ENCODE measurements at regions not wholly inside any gene's neighbourhood (a gene's known extent, or its start where the extent isn't known, plus 50 kb on each side); places are given as distances from the start of the nearest gene placed in this dataset.

GRCh38 chr5:28408186-28408585, 1369.8 kb upstream of the CDH9 start:
- Histone ChIP-seq H2AFZ (ENCODE audit: low read length) (no peak overlapping the region), H3K4me2 (ENCODE audit: insufficient read depth, low read length) (no peak overlapping the region), H3K27me3 (ENCODE audit: insufficient read depth, low read length) (no peaks in the 10 kb centered on the region), H4K20me1 (ENCODE audit: insufficient read depth, low read length) (no peaks in the 10 kb centered on the region), H3K36me3 (ENCODE audit: insufficient read depth, low read length) (no peaks in the 10 kb centered on the region), H3K9me3 (ENCODE audit: low read depth, low read length) (no peaks in the 10 kb centered on the region), H3K79me2 (ENCODE audit: insufficient read depth, low read length) (no peaks in the 10 kb centered on the region), H3K4me3 (ENCODE audit: insufficient read depth, low read length) (no peak overlapping the region), H3K4me1 (ENCODE audit: insufficient read depth, low read length) (no peaks in the 10 kb centered on the region), H3K27ac (ENCODE audit: low read depth, low read length) (no peak overlapping the region)
- no peak for DNase-seq (ENCODE audit: insufficient read length, low spot score, missing footprints)
- no peak for TF ChIP-seq CTCF (IDR thresholded peaks at IDR 0.05; ENCODE audit: extremely low read depth, low read depth, low read length)

GRCh38 chr5:28404363-28405071, 1366.1 kb upstream of the CDH9 start:
- no peak overlapping the region for H3K4me2 ChIP-seq (ENCODE audit: insufficient read depth, low read length)
- no peaks in the 10 kb centered on the region for H3K79me2 ChIP-seq (ENCODE audit: insufficient read depth, low read length)
- H3K9me3 ChIP-seq (ENCODE audit: low read depth, low read length): no peaks in the 10 kb centered on the region
- no peaks in the 10 kb centered on the region for H3K27me3 ChIP-seq (ENCODE audit: insufficient read depth, low read length)
- H3K4me1 ChIP-seq (ENCODE audit: insufficient read depth, low read length): no peaks in the 10 kb centered on the region
- H3K4me3 ChIP-seq (ENCODE audit: insufficient read depth, low read length): no peak overlapping the region
- H3K36me3 ChIP-seq (ENCODE audit: insufficient read depth, low read length): no peaks in the 10 kb centered on the region
- DNase-seq (ENCODE audit: insufficient read length, low spot score, missing footprints): no peak
- H2AFZ ChIP-seq (ENCODE audit: low read length): no peak overlapping the region
- no peak for TF ChIP-seq CTCF (IDR thresholded peaks at IDR 0.05; ENCODE audit: extremely low read depth, low read depth, low read length)
- H3K27ac ChIP-seq (ENCODE audit: low read depth, low read length): no peak overlapping the region
- H4K20me1 ChIP-seq (ENCODE audit: insufficient read depth, low read length): no peaks in the 10 kb centered on the region

- H3K27ac ChIP-seq (ENCODE audit: low read depth, low read length): no peak overlapping the region
- no peak for DNase-seq (ENCODE audit: insufficient read length, low spot score, missing footprints)
- no peaks in the 10 kb centered on the region for H3K4me1 ChIP-seq (ENCODE audit: insufficient read depth, low read length)
- H3K27me3 ChIP-seq (ENCODE audit: insufficient read depth, low read length): no peaks in the 10 kb centered on the region
- no peak overlapping the region for H2AFZ ChIP-seq (ENCODE audit: low read length)
- no peaks in the 10 kb centered on the region for H3K9me3 ChIP-seq (ENCODE audit: low read depth, low read length)
- H4K20me1 ChIP-seq (ENCODE audit: insufficient read depth, low read length): no peaks in the 10 kb centered on the region
- no peak overlapping the region for H3K4me3 ChIP-seq (ENCODE audit: insufficient read depth, low read length)
- H3K4me2 ChIP-seq (ENCODE audit: insufficient read depth, low read length): no peak overlapping the region
- H3K79me2 ChIP-seq (ENCODE audit: insufficient read depth, low read length): no peaks in the 10 kb centered on the region
- no peaks in the 10 kb centered on the region for H3K36me3 ChIP-seq (ENCODE audit: insufficient read depth, low read length)
- TF ChIP-seq CTCF (IDR thresholded peaks at IDR 0.05; ENCODE audit: extremely low read depth, low read depth, low read length): no peak
Observed at GRCh38 chr5:28403846-28404245, 1365.5 kb upstream of the CDH9 start.

GRCh38 chr5:28402590-28403301, 1364.4 kb upstream of the CDH9 start:
- H3K4me3 ChIP-seq (ENCODE audit: insufficient read depth, low read length): no peak overlapping the region
- H3K79me2 ChIP-seq (ENCODE audit: insufficient read depth, low read length): no peaks in the 10 kb centered on the region
- no peaks in the 10 kb centered on the region for H3K4me1 ChIP-seq (ENCODE audit: insufficient read depth, low read length)
- H3K9me3 ChIP-seq (ENCODE audit: low read depth, low read length): no peaks in the 10 kb centered on the region
- no peak overlapping the region for H3K27ac ChIP-seq (ENCODE audit: low read depth, low read length)
- no peak overlapping the region for H3K4me2 ChIP-seq (ENCODE audit: insufficient read depth, low read length)
- DNase-seq (ENCODE audit: insufficient read length, low spot score, missing footprints): no peak
- H2AFZ ChIP-seq (ENCODE audit: low read length): no peak overlapping the region
- no peaks in the 10 kb centered on the region for H3K27me3 ChIP-seq (ENCODE audit: insufficient read depth, low read length)
- no peaks in the 10 kb centered on the region for H4K20me1 ChIP-seq (ENCODE audit: insufficient read depth, low read length)
- no peak for TF ChIP-seq CTCF (IDR thresholded peaks at IDR 0.05; ENCODE audit: extremely low read depth, low read depth, low read length)
- H3K36me3 ChIP-seq (ENCODE audit: insufficient read depth, low read length): no peaks in the 10 kb centered on the region

All from osteoblast (primary cell).